ENCODE measurements at regions not wholly inside any gene's neighbourhood (a gene's known extent, or its start where the extent isn't known, plus 50 kb on each side); places are given as distances from the start of the nearest gene placed in this dataset.

GRCh38 chr10:10792681-10793080 lies 225.0 kb upstream of the CELF2 start:
- Histone ChIP-seq H3K4me2 (no peak overlapping the region), H3K27ac (no peak overlapping the region), H3K4me3 (no peak overlapping the region), H3K4me1 (no peaks in the 10 kb centered on the region), H3K9me3 (no peaks in the 10 kb centered on the region)
- FAIRE-seq (no peak), ATAC-seq (no peak), DNase-seq (ENCODE audit: low read depth in 1 of 2, low spot score in 1 of 2) (no peak)
- ChIA-PET CTCF (no interaction called here), POLR2A (no interaction called here)
- TF ChIP-seq ZFP36 (IDR thresholded peaks at IDR 0.05; ENCODE audit: borderline replicate concordance, partially characterized antibody) (no peak), ZNF302 (CRISPR knock-in tag; IDR thresholded peaks at IDR 0.05) (no peak), GATA3 (IDR thresholded peaks at IDR 0.05; ENCODE audit: borderline replicate concordance) (no peak), ZSCAN20 (CRISPR knock-in tag; IDR thresholded peaks at IDR 0.05) (no peak), HOXB5 (CRISPR knock-in tag; IDR thresholded peaks at IDR 0.05) (no peak), JUNB (IDR thresholded peaks at IDR 0.05) (no peak), FOSB (CRISPR knock-in tag; IDR thresholded peaks at IDR 0.05) (no peak), TFCP2L1 (CRISPR knock-in tag; IDR thresholded peaks at IDR 0.05) (no peak), KDM1A (IDR thresholded peaks at IDR 0.05; ENCODE audit: low read depth) (no peak), PBX3 (IDR thresholded peaks at IDR 0.05) (no peak), POLR2AphosphoS2 (conservative IDR thresholded peaks at IDR 0.05; ENCODE audit: low read length) (no peak), EHF (CRISPR knock-in tag; IDR thresholded peaks at IDR 0.05) (no peak), RCOR1 (IDR thresholded peaks at IDR 0.05; ENCODE audit: low read depth, low read length) (no peak), RARB (CRISPR knock-in tag; IDR thresholded peaks at IDR 0.05) (no peak), CEBPB (IDR thresholded peaks at IDR 0.05) (no peak)
- TF ChIP-seq, protein P1, sequence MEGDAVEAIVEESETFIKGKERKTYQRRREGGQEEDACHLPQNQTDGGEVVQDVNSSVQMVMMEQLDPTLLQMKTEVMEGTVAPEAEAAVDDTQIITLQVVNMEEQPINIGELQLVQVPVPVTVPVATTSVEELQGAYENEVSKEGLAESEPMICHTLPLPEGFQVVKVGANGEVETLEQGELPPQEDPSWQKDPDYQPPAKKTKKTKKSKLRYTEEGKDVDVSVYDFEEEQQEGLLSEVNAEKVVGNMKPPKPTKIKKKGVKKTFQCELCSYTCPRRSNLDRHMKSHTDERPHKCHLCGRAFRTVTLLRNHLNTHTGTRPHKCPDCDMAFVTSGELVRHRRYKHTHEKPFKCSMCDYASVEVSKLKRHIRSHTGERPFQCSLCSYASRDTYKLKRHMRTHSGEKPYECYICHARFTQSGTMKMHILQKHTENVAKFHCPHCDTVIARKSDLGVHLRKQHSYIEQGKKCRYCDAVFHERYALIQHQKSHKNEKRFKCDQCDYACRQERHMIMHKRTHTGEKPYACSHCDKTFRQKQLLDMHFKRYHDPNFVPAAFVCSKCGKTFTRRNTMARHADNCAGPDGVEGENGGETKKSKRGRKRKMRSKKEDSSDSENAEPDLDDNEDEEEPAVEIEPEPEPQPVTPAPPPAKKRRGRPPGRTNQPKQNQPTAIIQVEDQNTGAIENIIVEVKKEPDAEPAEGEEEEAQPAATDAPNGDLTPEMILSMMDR (IDR thresholded peaks at IDR 0.05) = no peak
- WGBS (ENCODE audit: missing lambda C conversion rate) = 7% methylated on average over 3 of the region's 3 CpGs

- Histone ChIP-seq H3K4me3 (no peak overlapping the region), H3K4me2 (no peak overlapping the region), H3K27ac (no peak overlapping the region), H3K9me3 (no peaks in the 10 kb centered on the region), H3K4me1 (no peaks in the 10 kb centered on the region)
- 17% methylated on average over 8 of the region's 8 CpGs for WGBS (ENCODE audit: missing lambda C conversion rate)
- ATAC-seq = no peak
- no peak for DNase-seq (ENCODE audit: low read depth in 1 of 2, low spot score in 1 of 2)
- FAIRE-seq = no peak
- TF ChIP-seq BCL3 (IDR thresholded peaks at IDR 0.05) (no peak), CHD2 (IDR thresholded peaks at IDR 0.05; ENCODE audit: low read length, partially characterized antibody) (no peak), CBX8 (IDR thresholded peaks at IDR 0.05) (no peak), SMC3 (IDR thresholded peaks at IDR 0.05) (no peak)
- TF ChIP-seq, protein P1 (IDR thresholded peaks at IDR 0.05) = no peak
- CTCF ChIA-PET = no interaction called here
- POLR2A ChIA-PET = no interaction called here
These were observed 223.6 kb upstream of the CELF2 start for GRCh38 chr10:10794046-10794445.
